HEK293T (cell line): ENCODE measurements at regions not wholly inside any gene's neighbourhood (a gene's known extent, or its start where the extent isn't known, plus 50 kb on each side); places are given as distances from the start of the nearest gene placed in this dataset.

Source experiments
- CTCF ChIA-PET: fragments of 350-600 bp; formaldehyde crosslinking; extraction: SDS; loops from one replicate; lab custom pipeline; 2021; ENCODE audit warnings: antibody characterized with exemption, inconsistent platforms; lab: Yijun Ruan, JAX
- POLR2A ChIA-PET: fragments of 350-600 bp; formaldehyde crosslinking; extraction: SDS; loops from one replicate; lab custom pipeline; 2020; ENCODE audit warnings: antibody characterized with exemption, inconsistent platforms; lab: Yijun Ruan, JAX
- DNase-seq: peaks from one replicate; pipeline ENCODE4 v3.0.0; 2012; ENCODE audit warnings: mixed read lengths; ENCODE audit errors: extremely low spot score
- ARNT ChIP-seq: fragments of 450-650 bp; IDR thresholded peaks from 2 replicates; pipeline ENCODE4 v1.6.1; 2017; ENCODE audit warnings: mild to moderate bottlenecking
- BHLHE40 ChIP-seq: fragments of 450-650 bp; IDR thresholded peaks from 2 replicates; pipeline ENCODE4 v1.6.1; 2016; ENCODE audit warnings: mild to moderate bottlenecking, moderate library complexity, borderline replicate concordance
- CTBP1 ChIP-seq: fragments of 450-650 bp; IDR thresholded peaks from 2 replicates; pipeline ENCODE4 v1.6.1; 2016; ENCODE audit warnings: borderline replicate concordance
- ELF4 ChIP-seq: fragments of 450-650 bp; IDR thresholded peaks from 2 replicates; pipeline ENCODE4 v1.6.1; 2017; ENCODE audit warnings: antibody characterized with exemption
- FOXA1 ChIP-seq: fragments of 450-650 bp; IDR thresholded peaks from 2 replicates; pipeline ENCODE4 v1.6.1; 2016; ENCODE audit warnings: mild to moderate bottlenecking
- FOXK2 ChIP-seq: fragments of 450-650 bp; IDR thresholded peaks from 2 replicates; pipeline ENCODE4 v1.6.1; 2016; ENCODE audit warnings: mild to moderate bottlenecking
- FOXM1 ChIP-seq: fragments of 450-650 bp; IDR thresholded peaks from 2 replicates; pipeline ENCODE4 v1.6.1; 2017; ENCODE audit warnings: mild to moderate bottlenecking, borderline replicate concordance
- HDGF ChIP-seq: fragments of 450-650 bp; IDR thresholded peaks from 2 replicates; pipeline ENCODE4 v1.6.1; 2017; ENCODE audit warnings: antibody characterized with exemption, borderline replicate concordance
- L3MBTL2 ChIP-seq: fragments of 450-650 bp; conservative IDR thresholded peaks from 2 replicates; pipeline ENCODE4 v1.6.1; 2016; ENCODE audit warnings: mild to moderate bottlenecking
- LEF1 ChIP-seq: fragments of 450-650 bp; IDR thresholded peaks from 2 replicates; pipeline ENCODE4 v1.6.1; 2017; ENCODE audit warnings: mild to moderate bottlenecking, borderline replicate concordance
- NFRKB ChIP-seq: fragments of 450-650 bp; IDR thresholded peaks from 2 replicates; pipeline ENCODE4 v1.6.1; 2016; ENCODE audit warnings: mild to moderate bottlenecking, moderate library complexity
- PKNOX1 ChIP-seq: fragments of 450-650 bp; IDR thresholded peaks from 2 replicates; pipeline ENCODE4 v1.6.1; 2016
- SP1 ChIP-seq: fragments of 450-650 bp; IDR thresholded peaks from 2 replicates; pipeline ENCODE4 v1.6.1; 2017
- SUZ12 ChIP-seq: fragments of 450-650 bp; IDR thresholded peaks from 2 replicates; pipeline ENCODE4 v1.6.1; 2016; ENCODE audit warnings: mild to moderate bottlenecking
- TARDBP ChIP-seq: fragments of 450-650 bp; IDR thresholded peaks from 2 replicates; pipeline ENCODE4 v1.6.1; 2016
- ZNF384 ChIP-seq: fragments of 450-650 bp; IDR thresholded peaks from 2 replicates; pipeline ENCODE4 v1.6.1; 2016

- CTCF ChIA-PET: no interaction called here
- DNase-seq: no peak
- POLR2A ChIA-PET: no interaction called here
- TF ChIP-seq FOXK2 (no peak), L3MBTL2 (no peak), FOXM1 (no peak), LEF1 (no peak), HDGF (no peak), CTBP1 (no peak), NFRKB (no peak), ELF4 (no peak), BHLHE40 (no peak), ZNF384 (no peak), PKNOX1 (no peak), TARDBP (no peak), SUZ12 (no peak), ARNT (no peak), SP1 (no peak), FOXA1 (no peak)
Measured at GRCh38 chr22:47628477-47629272, 866.2 kb downstream of the TBC1D22A start.

- POLR2A ChIA-PET: no interaction called here
- CTCF ChIA-PET: no interaction called here
- DNase-seq: no peak
- TF ChIP-seq SP1 (no peak), FOXA1 (no peak), L3MBTL2 (no peak), ZNF384 (no peak), TARDBP (no peak), NFRKB (no peak), LEF1 (no peak), CTBP1 (no peak), HDGF (no peak), SUZ12 (no peak), ARNT (no peak), FOXK2 (no peak), PKNOX1 (no peak), BHLHE40 (no peak), FOXM1 (no peak), ELF4 (no peak)
Measured at GRCh38 chr22:47627556-47628253, 865.3 kb downstream of the TBC1D22A start.

GRCh38 chr22:47626428-47627390 lies 864.3 kb downstream of the TBC1D22A start:
- no peak for DNase-seq
- ChIA-PET CTCF (no interaction called here), POLR2A (no interaction called here)
- no peak for TF ChIP-seq ELF4

GRCh38 chr22:47625531-47626427 lies 863.3 kb downstream of the TBC1D22A start:
- ChIA-PET POLR2A (no interaction called here), CTCF (no interaction called here)

GRCh38 chr22:47625013-47625385 lies 862.5 kb downstream of the TBC1D22A start:
- DNase-seq: no peak
- POLR2A ChIA-PET: no interaction called here
- CTCF ChIA-PET: no interaction called here
- TF ChIP-seq LEF1 (no peak), SP1 (no peak), ARNT (no peak), ELF4 (no peak), SUZ12 (no peak), PKNOX1 (no peak), NFRKB (no peak)

More at GRCh38 chr22:47625531-47626427, 863.3 kb downstream of the TBC1D22A start:
- no peak for DNase-seq
- TF ChIP-seq PKNOX1 (no peak), FOXA1 (no peak), LEF1 (no peak), ARNT (no peak)
